HG03460 (cell line): ENCODE measurements at regions not wholly inside any gene's neighbourhood (a gene's known extent, or its start where the extent isn't known, plus 50 kb on each side); places are given as distances from the start of the nearest gene placed in this dataset.
"Not testable (repeated sequence)": the region's sequence is repeated elsewhere in the genome, so short reads cannot be mapped to it uniquely, and the experiment has no call there.

Source experiments
- ATAC-seq: cut with Tn5 transposase; IDR thresholded peaks from one replicate; pipeline ENCODE4 v1.9.1; 2021; ENCODE audit not compliant: unreplicated experiment

DNA sequence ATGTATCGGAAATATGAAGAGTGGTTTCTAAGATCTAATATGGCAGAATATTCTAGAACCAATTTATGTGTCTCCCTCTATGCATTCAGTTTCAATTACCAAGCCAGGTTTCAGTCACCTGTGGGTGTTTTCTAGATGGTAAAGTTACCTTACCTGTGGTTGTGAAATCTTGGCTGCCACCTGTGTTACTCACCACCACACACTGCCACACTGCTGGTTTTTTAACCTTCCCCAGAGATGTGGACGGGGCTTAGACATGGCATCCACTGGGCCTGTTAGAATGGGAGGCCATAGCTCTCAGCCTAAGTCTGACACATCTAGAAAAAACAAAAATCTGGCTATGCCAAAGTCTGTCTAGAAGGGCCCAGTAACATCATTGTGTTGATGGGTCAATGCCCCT is 896.5 kb upstream of the PABPC4L start:
- ATAC-seq, result no peak

DNA sequence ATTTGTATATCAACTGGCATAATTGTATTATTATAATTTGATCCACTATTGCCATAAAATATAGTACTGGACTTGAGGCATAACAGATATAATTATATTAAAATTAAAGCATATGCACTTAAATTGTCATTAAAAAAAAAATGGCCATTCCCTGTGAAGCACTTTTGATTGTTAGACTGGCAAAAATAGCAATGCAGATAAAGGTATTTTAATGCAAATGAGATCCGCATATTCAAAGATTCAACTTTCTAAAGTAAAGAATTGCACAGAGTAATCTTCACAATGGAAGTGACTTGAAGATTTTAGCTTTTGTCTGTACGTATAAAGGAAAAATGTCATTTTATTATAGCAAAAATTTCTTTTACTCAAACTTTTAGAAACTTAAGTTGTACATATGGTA is 871.8 kb upstream of the PABPC4L start:
- no peak for ATAC-seq

DNA sequence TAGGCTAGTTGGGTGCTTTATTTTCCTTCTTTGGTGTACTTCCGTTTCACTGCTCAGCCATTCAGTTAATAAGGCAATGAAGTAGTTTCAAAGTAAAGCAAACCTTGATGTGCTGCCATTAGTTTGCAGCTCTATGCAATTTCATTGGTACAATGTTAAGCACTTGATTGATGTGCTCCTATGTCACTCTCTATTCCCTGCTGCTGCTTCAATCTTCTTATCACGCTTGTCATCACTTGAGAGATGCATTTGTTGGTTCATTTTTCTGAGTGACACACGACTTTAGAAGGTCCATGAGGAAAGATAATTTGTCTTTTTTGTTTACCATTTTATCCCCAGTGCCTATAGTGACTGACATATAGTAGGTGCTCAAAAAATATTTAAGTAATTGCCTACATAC is 871.0 kb upstream of the PABPC4L start:
- ATAC-seq, result no peak

DNA sequence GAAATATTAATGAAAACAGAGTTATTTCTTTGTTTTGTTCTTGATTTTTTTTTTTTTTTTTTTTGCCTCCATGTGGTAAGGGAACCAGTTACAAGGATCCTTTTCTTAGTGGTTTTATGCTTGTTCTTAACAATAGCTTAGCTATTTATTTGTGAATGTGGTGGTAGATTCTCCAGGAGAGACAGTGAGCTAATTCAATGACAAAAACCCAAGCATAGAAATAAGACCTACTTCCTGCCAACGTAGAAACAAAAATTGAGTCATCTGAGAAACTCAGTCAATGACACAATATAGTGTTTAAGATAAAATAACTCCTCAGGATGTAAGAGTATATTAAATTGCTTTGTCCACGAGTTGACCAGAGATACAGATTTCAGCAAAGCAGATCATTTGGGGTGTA is 863.8 kb upstream of the PABPC4L start:
- ATAC-seq, result no peak

DNA sequence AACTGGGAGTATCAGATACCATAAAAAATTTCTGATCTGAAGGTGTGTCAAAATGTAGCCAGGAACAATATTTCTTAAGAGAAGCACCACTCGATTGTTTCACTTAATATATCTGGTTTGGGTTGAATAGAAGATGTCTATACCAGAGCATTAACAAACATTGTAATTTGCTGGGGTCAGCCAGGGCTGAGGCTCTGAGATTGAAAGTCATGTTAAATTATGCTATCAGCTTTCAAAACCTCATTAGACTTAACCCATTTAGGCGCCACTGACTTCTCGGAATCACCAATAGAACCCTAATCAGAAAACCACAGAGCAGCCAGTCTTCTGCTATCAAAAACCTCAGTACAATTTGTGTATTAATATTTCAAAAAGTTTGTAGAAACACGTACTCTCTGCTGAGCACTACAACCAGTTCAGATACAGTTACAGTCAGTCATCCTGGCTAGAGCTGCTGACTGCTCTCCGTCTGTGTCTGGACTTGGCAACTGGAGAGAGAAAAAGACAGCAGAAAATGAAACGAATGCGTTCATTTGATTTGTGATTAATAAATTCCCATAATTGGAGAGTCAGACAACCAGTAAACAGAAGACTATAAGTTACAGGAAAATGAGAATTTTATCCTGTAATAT is 848.6 kb upstream of the PABPC4L start:
- ATAC-seq, result no peak

DNA sequence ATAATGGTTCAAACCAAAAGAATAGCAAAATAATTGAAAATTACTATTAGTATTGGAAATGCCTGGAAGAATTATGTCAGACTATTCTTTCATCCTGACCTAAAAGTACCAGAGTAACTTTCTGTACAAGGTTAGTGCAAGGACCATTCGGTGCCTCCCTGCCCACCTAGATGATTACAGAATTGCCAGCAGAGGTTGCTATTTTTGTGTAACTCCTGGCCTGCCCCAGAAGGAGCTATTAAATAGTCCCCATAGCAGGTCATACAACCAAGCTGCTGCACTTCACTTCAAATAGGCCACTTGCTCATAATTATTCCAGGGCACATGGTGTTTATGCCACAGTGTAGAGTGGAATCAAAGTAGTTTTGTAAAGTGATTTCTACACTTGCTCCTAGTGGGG is 831.1 kb upstream of the PABPC4L start:
- no peak for ATAC-seq

DNA sequence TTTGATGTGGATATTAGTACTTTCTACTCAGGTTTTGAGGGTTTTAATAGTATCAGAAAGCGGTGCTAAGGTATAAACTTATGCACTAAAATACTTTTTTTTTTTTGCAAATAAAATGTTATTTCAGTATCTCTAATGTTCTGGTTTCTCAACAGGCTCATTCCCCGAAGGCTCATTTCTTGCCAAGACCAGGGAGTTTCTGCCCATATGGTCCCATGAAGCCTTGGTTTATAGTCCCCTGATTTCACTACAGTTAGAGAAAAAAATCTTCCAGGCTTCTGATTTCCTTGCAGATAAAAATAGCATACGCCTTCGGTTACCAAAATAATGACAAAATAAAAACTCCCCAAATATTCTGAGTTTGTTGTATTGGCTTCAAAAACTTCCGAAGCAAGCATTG is 814.2 kb upstream of the PABPC4L start:
- no peak for ATAC-seq

DNA sequence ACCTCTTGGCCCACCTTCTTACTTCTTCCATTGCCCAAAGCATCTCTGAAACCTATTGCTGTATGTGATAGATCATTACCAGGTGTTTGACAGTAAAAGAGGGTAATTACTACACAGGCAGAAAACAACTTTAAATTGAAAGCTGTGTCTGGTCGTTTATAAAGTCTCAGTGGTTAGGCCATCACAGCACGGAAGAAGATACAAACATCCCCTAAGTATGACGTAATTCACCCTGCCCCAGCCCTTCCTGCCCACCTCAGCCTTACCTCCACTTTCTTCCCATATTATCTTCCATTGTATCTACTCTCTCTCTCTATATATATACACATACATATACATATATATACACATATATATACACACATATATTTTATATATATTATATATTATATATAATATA is 805.8 kb upstream of the PABPC4L start:
- ATAC-seq, result no peak

DNA sequence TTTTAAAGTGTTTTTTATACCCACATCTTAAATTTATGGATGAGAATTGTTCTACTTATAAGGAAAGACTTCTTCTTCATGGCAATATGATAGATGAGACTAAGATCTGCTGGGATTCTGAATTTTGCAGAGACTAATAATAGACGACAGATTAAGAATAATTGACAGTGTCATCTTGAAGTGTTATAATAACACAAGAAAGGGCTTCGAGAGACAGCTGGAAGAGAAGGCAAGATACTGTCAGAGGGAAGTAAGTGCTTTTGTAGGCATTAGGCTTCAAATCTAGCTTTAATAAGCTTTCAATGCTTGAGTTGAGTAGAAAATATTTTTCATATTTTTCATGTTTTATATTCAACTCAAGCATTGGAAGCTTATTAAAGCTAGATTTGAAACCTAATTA is 797.6 kb upstream of the PABPC4L start:
- no peak for ATAC-seq

DNA sequence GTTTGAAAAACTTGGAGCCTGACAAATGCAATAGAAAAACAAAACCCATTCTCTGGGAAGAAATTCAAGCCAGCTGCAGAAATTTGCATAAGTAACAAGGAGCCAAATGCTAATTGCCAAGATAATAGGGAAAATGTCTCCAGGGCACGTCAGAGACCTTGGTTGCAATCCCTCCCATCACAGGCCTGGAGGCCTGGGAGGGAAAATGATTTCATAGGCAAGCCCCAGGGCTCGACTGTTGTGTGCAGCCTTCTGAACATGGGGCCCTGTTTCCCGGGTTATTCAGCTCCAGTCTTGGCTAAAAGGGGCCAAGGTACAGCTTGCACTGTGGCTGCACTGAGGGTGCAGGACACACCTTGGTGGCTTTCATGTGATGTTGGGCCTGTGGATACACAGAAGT is 760.4 kb upstream of the PABPC4L start:
- no peak for ATAC-seq

DNA sequence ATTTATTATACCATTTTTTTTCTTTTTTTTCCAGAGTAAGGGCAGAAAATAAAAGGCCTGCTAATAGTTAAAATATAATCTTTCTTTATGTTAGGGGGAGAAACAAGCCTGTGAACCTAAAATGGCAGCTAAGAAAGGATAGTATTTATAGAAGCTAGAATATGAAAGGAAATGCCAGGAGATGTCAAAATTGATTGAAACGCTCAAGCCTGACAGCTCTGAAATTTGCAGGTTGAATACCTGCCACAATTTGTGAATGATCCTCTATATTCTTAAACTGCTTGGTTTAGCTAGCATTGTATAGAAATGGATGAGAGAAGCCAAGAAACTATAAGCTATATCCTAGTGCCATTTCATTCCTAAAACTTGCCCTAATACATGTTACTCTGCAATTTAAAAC is 757.3 kb upstream of the PABPC4L start:
- no peak for ATAC-seq

DNA sequence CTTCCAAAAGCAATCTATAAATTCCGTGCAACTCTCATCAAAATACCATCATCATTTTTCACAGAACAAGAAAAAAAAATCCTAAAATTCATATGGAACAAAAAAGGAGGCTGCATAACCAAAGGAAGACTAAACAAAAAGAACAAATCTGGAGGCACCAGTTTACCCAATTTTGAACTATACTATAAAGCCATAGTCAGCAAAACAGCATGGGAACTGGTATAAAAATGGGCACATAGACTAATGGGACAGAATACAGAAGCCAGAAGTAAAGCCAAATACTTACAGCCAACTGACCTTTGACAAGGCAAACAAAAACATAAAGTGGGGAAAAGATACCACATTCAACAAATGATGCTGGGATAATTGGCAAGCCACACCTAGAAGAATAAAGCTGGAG is 753.5 kb upstream of the PABPC4L start:
- no peak for ATAC-seq

DNA sequence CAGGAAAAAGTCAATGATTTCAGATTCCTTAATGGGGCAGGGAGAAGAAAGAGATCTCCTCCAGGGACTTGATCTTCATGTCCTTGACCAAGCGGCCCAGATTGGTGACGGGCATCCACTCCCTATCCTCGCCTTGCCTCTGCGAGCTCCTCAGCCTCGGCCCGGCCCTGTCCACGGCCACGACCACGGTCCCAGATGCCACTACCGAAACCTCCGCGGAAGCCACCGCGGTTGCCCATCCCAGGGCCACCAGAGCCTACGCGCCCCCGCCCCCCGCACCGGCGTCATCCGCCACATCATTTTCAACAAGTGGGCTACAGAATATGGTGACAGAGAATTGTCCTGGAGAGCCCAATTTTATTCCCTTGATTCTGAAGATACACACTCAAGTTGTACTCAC is 751.2 kb upstream of the PABPC4L start:
- ATAC-seq, result no peak

DNA sequence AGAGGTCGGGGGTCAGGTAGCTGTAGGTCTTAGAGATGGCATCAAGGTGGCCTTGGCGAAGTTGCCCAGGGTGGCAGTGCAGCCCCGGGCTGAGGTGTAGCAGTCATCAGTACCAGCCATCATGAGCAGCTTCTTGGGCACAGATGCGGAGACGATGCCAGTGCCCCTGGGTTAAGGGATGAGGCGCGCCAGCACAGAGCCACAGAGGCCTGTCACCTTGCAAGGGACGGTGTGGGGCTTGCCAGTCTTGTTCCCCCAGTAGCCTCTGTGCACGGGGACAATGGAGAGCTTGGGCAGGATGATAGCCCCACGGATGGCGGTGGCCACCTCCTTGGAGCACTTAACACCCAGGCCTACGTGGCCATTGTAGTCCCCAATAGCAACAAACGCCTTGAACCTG is 750.7 kb upstream of the PABPC4L start:
- ATAC-seq, result no peak

DNA sequence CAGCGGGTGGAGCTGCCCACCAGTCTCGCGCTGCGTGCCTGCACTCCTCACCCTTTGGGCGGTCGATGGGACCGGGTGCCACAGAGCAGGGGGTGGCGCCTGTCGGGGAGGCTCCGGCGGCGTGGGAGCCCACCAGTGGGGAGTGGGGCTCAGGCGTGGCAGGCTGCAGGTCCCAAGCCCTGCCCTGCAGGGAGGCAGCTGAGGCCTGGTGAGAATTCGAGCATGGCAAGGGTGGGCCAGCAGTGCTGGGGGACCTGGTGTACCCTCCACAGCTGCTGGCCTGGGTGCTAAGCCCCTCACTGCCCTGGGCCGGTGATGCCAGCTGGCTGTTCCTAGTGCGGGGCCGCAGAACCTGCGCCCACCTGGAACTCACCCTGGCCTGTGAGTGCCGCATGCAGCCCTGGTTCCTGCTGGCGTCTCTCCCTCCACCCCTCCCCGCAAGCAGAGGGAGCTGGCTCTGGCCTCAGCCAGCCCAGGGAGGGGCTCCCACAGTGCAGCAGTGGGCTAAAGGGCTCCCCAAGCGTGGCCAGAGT is 746.6 kb upstream of the PABPC4L start:
- ATAC-seq, result no peak

DNA sequence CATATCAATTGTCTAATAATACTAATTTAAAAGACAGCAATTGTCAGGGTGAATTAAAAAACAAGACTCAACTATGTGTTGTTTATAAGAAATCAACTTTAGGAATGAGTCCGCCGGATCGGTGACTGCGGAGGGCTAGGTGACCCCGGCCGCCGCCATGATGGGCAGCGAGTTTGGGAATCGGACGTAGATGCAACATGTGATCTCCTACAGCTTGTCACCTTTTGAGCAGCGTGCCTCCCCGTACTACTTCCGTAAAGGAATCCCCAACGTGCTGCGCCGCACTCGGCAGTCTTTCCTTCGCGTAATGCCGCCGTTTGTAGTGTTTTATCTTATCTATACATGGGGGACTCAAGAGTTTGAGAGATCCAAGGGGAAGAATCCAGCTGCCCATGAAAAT is 742.5 kb upstream of the PABPC4L start:
- no peak for ATAC-seq

DNA sequence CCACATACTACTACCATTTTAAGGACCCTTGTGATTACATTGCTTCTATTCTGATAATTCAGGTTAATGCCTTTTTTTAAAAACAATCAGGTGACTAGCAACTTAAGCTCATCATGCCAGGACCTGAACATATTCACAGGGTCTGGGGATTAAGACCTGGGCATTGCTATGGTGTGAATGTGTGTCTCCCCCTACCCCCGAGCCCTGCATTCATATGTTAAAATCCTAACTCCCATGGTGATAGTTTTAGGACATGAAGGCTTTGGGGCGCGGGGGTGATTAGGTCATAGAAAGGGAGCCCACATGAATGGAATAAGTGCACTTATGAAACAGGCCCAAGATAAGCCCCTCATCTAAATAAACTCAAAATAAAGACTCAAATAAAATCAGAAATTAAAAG is 734.4 kb upstream of the PABPC4L start:
- ATAC-seq, result no peak

DNA sequence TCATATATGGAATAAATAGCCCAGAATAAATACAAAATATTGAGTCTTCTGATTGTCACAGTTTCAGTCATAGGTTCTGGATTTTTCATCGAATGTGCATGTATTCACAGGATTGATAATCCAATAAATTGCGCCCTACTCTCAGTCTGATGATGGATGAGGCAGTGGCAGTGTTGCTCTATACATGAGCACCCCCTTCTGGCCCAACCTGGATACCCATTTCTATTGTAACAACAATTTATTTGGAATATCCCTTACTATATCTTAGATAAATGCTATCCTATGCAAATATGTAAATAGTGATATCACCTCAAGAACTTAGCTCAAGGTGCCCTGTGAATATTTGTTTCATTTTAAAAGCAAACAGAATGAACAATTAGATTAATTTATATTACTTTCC is 733.7 kb upstream of the PABPC4L start:
- ATAC-seq, result no peak

DNA sequence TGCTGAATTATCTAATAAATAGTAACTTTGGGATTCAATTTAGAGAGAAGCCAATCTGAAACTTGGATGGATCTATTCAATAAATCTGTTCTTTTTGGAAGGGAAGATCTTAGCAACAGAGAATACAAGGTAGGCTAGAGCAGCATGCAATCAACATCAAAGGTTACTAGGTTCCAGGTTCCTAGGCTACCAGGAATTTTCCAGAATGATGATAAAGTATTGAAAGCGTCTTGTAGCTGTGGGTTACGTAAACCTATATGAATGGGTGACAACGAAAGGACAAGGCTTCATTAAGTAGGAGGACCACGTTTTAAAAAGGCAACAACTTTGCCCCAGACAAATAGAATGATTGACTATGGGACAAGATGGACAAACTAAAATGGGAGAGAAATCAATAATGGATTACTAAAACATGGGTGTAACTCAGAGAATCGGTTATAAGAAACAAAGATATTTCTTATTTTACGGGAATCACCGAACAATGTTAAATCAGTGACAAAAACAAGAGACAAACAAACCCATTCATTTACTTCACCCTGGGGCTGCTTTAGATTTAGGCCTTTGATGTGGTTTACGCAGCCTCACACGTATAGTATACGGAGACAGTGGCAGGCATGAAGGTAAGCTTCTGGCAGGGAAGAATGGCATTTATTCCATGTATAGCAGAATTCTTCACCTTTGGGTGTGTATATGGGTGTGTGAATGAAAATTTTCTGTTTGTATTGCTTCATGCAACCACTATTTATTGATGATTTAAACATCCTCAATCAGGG is 732.6 kb upstream of the PABPC4L start:
- no peak for ATAC-seq

DNA sequence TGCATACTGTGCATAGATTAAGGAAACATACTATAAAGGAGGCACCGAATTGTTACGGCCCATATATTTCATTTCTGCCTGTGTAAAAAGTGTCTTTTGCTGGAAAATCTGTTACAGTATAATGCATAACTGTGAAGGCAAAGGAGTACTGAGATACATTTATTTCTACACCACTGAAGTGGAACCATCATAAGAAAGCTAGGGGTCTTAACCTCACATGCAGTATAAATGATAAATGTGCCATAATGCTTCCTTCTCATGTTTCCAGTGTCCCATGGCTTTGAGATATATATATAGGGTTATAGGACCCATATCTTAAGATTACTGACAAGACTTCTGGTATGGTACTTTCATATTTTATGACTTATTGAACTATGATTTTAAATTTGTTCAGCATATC is 713.8 kb upstream of the PABPC4L start:
- no peak for ATAC-seq

DNA sequence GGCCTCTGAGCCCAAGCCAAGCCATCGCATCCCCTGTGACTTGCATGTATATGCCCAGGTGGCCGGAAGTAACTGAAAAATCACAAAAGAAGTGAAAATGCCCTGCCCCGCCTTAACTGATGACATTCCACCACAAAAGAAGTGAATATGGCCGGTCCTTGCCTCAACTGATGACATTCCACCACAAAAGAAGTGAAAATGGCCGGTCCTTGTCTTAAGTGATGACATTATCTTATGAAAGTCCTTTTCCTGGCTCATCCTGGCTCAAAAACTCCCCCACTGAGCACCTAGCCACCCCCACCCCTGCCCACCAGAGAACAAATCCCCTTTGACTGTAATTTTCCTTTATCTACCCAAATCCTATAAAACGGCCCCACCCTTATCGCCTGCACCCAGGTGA is 712.7 kb upstream of the PABPC4L start:
- ATAC-seq, result not testable (repeated sequence)

DNA sequence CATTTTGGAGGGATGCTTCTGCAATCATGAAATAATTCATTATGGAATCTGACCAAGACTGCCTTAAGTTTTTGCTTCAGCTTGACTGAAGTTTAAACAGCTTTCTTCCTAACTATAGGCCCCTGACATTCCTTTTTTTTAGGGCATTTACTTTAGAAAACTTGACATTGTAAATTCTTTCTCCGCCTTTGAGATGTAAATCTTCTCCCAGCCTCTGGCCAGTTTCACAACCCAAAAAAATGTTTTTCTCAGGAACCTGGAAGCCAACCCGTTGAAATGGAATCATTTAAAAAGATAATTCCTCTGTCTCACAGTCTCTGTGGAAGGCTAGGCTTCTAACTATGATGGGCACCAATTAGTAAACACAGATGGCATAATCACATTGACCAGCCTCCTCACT is 710.4 kb upstream of the PABPC4L start:
- ATAC-seq, result no peak
